ENCODE measurements at regions not wholly inside any gene's neighbourhood (a gene's known extent, or its start where the extent isn't known, plus 50 kb on each side); places are given as distances from the start of the nearest gene placed in this dataset.

GRCh38 chr21:15152591-15152990, 87.8 kb upstream of the NRIP1 start:
- no peak overlapping the region for H3K27ac ChIP-seq
- TF ChIP-seq CTCF (conservative IDR thresholded peaks at IDR 0.05) = no peak

DNA sequence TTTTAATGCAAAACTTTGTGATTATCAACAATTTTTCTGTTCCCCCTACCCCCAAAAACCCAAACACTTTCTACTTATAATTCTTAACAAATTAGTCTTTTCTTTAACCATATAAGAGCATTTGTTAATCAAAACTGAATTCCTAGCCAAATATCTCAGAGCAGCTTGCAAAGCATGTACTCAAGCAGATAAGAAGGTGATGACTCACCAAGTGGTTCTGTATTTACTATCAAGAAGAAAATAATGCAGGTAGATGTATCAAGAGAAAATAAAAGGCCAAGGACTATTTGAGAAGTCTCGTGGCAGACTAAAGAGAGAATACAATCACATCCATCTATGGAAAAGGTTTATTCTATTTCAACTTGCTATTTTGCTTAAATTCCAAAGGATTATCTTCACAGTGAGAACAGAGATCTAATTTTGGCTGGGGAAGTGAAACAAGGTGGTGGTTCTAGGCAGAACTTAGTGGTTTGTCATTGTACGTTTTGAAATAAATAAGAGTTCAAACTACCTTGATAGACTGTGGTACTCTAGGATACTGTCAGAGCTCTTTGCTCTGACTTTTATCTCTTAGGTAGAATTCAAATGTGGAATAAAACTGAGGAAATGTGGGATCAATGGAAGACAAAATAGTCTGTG, 94.7 kb upstream of the NRIP1 start:
- no peak for TF ChIP-seq CTCF (conservative IDR thresholded peaks at IDR 0.05)
- H3K27ac ChIP-seq = no peak overlapping the region

DNA sequence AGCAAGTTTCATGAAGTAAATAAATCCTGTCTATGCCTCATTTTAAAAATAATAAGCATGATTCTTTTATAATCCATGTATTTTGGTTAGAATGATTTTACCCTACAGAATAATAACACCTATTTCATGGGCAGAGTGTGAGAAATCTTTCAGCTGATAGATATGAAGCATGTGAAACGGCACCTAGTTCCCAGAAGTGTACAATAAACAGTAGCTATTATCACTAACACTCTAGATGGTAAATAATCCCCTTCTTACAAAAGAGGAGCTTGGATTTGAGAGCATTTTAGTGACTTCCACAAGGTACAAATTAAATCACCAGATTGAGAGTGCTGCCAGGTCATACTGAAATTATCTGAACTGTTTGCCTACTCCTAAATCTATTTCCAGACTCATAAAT, 95.3 kb upstream of the NRIP1 start:
- TF ChIP-seq CTCF (conservative IDR thresholded peaks at IDR 0.05) = no peak
- no peak overlapping the region for H3K27ac ChIP-seq

- no peak for TF ChIP-seq CTCF (conservative IDR thresholded peaks at IDR 0.05)
- no peak overlapping the region for H3K27ac ChIP-seq
These were observed 98.1 kb upstream of the NRIP1 start for GRCh38 chr21:15162921-15163320.

DNA sequence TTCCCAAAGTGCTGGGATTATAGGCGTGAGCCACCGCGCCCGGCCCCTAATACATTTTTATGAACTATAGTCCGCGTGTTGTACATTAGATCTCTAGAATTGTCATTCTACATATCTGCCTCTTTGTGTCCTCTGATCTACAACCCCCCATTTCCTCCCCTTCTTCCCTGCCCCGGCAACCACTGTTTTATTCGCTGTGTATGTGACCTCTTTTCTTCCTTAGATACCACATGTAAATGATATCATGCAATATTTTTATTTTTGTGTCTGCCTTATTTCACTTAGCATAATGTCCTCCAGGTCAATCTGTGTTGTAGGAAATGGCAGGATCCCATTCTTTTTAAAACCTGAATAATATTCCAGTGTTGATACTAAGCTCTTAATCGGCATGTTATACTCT, 99.5 kb upstream of the NRIP1 start:
- no peak overlapping the region for H3K27ac ChIP-seq
- no peak for TF ChIP-seq CTCF (conservative IDR thresholded peaks at IDR 0.05)

DNA sequence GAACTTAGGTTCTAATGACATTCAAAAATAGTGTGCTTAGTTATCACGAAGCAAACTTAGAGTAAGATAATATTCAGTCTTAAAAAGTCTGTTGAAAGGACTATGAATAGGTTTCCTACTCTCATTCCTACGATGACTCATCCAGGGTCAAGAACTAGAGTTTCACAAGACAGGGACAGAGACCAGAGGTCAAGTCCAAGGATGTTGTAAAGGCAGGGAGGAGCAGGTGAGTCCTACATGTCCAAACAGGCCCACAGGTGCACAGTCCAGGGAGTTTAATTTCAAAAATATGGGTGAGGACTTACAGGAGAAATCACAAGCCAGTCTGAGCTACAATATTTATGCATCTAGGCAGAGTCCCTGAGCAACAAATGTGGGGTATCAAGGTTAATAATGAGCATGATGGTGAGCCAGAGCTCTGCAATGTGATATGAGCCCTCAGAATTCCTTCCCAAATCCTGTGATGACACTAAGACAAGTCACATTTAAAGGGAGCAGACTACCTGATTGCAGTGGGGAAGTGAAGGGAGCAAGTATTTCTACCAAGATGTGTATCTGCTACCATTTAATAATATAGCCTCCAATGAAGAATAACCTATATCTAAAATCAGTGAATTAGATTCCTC, 100.0 kb upstream of the NRIP1 start:
- no peak for TF ChIP-seq CTCF (conservative IDR thresholded peaks at IDR 0.05)
- H3K27ac ChIP-seq = no peak overlapping the region

DNA sequence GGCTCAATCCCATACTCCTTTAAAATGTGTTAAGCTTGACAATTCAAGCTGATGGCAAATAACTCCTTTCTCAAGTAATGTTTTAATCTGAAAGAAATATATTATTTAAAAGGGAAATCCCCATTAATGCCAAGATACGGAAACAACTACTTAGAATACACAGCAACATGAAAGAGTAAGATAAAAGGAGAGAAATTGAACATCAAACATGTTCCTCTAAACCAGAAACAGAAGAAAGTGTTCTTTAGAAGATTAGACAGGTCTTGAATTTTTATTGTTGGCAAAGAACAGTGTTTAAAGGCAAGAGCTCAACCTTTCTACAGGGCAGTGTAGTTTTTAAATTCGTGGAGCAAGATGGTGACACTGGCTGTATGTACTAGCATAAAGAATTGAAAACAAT, 105.8 kb upstream of the NRIP1 start:
- no peak for TF ChIP-seq CTCF (conservative IDR thresholded peaks at IDR 0.05)
- H3K27ac ChIP-seq = no peak overlapping the region

All from VCaP (cell line).